ENCODE measurements at regions not wholly inside any gene's neighbourhood (a gene's known extent, or its start where the extent isn't known, plus 50 kb on each side); places are given as distances from the start of the nearest gene placed in this dataset.

DNA sequence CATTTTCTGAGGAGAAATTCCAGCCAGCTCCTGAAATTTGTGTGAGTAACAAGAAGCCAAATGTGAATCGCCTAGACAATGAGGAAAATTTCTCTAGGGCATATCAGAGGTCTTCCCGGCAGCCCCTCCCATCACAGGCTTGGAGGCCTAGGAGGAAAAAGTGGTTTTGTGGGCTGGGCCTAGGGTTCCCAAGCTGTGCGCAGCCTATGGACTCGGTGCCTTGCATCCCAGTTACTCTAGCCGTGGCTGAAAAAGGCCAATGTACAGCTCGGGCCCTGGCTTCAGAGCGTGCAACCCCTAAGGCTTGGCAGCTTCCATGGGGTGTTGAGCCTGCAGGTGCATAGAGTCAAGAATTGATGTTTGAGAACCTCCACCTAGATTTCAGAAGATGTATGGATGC lies 556.2 kb upstream of the DSEL start:
- TF ChIP-seq, protein P1, sequence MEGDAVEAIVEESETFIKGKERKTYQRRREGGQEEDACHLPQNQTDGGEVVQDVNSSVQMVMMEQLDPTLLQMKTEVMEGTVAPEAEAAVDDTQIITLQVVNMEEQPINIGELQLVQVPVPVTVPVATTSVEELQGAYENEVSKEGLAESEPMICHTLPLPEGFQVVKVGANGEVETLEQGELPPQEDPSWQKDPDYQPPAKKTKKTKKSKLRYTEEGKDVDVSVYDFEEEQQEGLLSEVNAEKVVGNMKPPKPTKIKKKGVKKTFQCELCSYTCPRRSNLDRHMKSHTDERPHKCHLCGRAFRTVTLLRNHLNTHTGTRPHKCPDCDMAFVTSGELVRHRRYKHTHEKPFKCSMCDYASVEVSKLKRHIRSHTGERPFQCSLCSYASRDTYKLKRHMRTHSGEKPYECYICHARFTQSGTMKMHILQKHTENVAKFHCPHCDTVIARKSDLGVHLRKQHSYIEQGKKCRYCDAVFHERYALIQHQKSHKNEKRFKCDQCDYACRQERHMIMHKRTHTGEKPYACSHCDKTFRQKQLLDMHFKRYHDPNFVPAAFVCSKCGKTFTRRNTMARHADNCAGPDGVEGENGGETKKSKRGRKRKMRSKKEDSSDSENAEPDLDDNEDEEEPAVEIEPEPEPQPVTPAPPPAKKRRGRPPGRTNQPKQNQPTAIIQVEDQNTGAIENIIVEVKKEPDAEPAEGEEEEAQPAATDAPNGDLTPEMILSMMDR (IDR thresholded peaks at IDR 0.05) = no peak
- no peak for TF ChIP-seq SIN3A (IDR thresholded peaks at IDR 0.05; ENCODE audit: borderline replicate concordance, insufficient read depth, low read depth, low read length)
- no peak for TF ChIP-seq POLR2AphosphoS5 (IDR thresholded peaks at IDR 0.05; ENCODE audit: low read depth, low read length)
- no peak for TF ChIP-seq REST (IDR thresholded peaks at IDR 0.05; ENCODE audit: insufficient read depth in 1 of 2, low read depth in 2 of 2, low read length in 1 of 2)
- TF ChIP-seq TCF7L2 (IDR thresholded peaks at IDR 0.05; ENCODE audit: low read depth, low read length) = no peak
